Cerebellar nuclear complex (tissue), 1 donor: ENCODE measurements at regions not wholly inside any gene's neighbourhood (a gene's known extent, or its start where the extent isn't known, plus 50 kb on each side); places are given as distances from the start of the nearest gene placed in this dataset.

Experiments used
- DNase-seq, 2 experiments: peaks; one replicate each; lab custom pipeline; 2025; lab: John Stamatoyannopoulos, UW

DNA sequence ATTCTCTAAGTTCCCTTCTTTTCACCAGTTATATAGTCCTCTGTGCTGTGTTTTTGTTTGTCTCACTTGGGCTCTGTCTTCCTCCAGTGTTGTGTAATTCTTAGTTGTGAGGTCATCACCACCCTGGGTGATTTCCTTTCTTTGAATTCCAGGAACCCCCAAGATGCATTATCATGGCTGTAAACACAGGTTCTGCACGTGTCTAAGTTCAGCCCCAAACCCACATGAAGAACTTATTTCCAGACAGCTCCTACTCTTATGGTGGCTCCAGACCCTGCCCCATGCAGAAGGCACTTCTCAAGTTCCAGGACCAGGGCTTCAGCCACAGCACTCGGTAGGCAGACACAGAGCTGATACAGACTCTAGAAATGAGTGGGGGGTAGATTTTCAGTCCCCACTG, 560.5 kb downstream of the BCL11B start:
- no peak for DNase-seq

DNA sequence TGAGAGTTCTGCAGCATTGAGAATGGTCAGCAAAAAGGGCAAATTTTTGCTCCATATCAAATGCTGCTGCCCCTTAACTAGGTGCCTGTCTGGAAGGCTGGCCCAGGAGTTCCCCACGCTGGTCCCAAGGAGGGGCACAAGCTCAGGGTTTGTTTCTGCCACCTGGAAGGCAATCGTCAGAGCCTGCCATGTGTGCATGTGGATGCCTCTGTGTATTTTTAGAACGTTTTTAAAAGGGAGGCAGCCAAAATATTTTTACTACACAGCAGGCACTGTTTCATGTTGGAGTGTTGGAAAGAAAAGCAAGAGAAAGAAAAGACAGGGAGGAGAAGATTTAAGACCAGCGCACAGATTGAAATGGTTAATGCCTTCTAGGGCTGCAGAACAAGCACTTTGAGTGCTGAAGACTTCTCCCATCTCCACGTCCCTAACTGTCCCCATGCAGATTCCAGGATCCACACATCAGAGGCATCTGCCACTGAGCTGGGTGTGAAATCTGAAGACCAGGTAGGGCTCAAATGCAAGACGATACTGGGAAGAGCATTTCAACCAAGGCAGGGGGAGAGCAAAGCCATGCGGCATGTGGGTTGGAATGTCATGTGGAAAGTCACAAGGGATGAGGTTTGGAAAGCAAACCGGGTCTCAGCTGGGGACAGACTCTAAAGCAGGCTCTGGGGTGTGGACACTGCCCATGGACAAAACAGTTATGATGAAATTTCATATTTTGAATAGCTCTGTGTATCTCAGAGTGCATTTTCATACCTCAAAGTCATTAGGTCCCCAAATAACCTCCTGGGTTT, 557.2 kb downstream of the BCL11B start:
- no peak for DNase-seq

DNA sequence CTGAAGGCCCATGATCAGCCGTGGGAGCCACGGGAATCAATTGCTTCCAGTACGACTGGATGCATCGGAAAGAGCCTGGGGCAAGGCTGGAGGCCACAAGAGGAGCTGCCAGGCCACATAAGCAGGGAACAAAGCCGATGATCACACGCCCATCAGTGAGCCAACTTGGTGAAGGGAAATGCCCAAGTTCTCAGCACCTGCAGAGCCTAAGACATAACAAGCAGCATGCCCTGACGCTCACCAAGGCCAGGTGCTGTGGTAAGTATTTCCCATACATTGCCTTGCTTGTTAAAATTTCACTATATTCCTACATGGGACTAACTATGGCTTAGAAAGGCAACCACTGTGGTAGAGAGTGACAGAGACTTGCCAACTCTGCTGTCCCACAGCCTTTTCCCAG, 555.9 kb downstream of the BCL11B start:
- no peak for DNase-seq

DNA sequence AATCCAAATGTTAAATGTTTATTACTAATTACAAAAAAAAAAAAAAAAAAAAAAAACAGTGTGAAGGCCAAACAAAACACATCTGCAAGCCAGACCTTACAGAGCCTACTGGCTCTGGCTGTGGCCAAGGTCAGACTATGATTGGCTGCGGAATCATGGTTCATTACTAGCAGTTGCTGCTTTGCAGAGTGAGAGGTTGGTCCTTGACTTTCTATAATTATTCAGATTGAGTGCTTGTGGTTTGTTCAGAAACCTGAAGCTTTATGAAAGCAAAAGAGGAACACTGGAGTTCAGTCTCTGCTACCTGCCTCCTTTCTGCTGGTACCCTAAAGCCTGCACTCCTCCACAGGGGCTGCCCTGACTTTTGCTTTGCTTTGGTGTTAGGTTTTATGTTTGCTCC, 550.9 kb downstream of the BCL11B start:
- DNase-seq: no peak

DNA sequence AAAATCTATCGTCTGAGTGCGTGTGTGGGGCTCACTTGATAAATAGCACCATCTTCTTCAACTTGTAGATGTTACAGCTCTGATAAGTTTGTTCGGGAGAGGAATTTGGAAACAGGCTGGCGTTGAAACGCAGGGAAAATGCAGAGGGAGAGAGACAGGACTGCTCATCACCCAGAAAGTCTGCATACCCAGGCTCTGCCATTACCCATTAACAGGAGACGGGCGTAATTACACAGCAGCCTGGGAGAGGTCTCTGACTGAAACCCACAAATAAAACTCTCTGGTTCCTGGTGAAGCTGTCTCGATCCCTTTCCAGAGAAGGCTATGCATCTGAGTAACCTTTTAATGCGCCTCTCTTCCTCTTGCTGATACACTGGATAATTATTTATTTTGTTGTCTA, 547.3 kb downstream of the BCL11B start:
- DNase-seq: no peak

DNA sequence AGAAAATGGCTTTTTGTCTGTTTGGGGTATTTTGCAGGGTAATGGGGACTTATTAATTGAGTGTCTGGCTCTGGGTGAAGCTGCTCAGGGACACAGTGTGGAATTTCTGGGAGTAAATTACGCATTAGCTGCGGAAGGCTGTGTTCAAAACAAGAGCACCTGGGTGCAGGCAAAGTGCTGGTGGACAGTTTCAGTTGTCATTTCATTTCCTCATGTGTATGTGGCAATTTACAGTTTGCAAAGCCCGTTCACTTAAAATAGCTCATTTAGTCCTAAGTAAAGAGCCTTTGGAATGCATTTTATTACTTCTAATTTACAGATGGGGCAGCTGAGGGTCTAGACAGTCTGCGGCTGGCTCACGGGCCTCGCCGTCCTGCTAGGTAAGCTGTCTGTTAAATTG, 546.8 kb downstream of the BCL11B start:
- no peak for DNase-seq

DNA sequence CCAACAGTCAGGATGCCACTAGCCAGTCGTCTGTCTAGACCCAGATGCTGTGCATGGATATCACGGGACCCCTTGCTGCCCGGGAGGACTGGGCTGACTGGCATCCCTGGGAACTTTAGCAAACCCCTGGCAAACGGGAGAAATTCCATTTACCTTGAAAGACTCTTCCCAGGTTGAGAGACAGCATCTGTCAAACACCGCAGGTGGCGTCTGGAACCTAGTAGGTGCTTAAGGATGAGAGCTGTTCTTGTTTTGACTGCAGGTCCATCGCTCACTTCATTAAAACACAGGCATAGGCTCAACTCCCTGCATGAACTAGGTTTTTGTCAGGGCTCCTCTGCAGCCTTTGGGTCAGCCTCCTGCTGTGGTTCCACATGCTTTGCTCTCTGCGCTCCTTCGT, 546.3 kb downstream of the BCL11B start:
- no peak for DNase-seq

DNA sequence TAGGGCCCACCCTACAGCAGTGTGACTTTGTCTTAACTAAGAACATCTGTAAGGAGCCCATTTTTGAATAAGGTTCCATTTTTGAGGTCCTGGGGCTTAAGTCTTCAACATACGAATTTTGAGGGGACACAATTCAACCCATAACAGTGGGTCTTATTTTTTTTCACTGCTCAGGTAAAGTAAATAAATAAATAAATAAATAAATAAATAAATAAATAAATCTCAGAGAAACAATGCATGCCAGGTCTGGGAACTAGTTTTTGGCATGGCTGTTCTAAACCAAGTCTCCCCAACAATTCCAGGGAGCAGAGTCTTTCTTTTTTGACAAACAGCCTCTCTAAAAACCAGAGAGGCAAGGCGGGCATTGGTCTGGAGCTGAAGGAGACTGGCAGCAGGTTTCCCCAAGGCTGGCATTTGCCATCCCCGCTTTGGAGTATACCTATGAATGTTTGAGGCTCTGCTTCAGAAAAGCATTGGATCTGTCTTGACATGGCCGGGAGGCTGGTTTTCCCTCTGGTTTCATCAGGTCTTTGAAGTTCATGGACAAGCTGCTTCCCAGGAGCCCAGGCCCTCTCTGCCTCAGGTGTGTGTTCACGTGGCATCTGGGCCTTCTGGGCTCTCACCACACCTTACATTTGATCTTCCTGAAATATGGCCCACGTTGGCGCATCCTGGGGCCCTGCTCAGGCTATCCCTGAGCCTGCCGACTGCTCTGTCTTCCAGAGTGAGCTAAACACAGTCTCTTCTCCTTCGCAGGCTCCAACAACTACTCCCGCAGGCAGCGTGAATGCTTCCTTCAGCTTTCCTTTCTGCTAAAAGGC, 545.2 kb downstream of the BCL11B start:
- no peak for DNase-seq

DNA sequence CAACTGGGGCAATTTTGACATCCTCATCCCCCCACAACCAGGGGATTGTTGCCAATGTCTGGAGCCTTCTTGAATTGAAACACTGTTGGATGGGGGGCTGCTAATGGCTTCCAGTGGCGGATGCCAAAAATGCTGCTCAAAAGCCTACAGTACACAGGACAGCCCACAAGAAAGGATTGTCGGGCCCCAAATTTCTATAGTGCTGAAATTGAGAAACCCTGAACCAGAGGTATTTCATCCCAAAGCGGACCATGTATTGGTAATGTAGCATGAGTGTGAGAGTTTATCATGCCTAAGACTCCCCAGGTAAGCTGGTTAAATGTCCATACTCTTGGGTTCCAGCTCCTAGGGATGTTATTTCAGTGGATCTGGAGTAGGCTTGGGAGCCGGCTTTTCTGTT, 544.0 kb downstream of the BCL11B start:
- DNase-seq: no peak

DNA sequence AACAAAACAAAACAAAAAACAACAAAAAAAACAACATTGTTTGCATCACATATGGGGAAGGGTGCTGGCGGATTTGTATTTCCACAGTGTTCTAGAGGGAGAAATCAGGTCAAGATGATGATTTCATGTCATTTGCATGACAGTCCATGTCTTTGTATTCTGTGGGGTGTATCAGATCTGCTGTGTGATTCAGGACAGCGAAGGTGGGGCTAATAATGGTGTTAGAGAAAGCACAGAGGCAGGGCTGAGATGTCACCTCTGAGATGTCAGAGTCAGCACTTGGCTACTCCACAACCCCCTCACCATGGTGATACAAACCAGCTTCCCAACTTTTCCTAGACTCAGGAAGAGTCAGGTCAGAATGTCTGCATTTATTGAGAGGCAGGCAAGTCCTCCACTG, 543.2 kb downstream of the BCL11B start:
- no peak for DNase-seq

DNA sequence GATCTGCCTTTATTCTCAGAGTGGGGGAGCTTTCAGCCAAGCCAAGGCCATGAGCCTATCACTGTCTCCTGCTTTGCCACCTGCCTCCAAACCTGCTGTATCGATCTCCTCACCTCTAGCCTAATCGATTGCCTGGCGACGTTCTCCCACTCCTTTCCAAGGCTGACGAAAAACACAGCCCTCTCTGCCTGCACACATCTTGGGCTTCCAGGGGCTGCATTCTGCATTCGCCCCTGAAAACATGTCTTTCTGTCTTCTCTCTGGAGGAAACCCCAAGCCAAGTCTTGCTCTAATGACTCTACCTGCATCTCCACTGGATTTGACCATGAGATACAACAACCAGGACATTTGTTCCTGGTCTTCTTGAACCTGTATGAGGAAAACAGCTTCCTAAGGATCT, 540.7 kb downstream of the BCL11B start:
- no peak for DNase-seq

DNA sequence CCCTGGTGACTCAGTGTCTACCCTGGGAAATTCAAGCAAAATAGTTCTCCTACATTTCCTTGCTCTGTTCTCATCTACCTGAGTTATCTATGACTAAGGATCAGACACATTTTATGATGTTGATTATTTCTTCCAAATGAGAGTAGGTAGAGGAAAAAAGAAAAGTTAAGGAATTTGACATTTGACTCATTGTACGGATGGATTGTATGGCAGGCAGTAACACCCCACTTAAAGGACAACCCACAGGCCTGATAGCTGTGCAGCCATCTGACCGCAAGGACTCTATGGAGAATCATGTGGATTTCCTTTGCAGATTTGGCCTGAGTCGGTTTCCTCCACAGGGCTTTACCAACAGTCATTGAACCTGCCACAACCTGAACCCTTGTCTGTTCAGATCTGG, 540.3 kb downstream of the BCL11B start:
- no peak for DNase-seq

DNA sequence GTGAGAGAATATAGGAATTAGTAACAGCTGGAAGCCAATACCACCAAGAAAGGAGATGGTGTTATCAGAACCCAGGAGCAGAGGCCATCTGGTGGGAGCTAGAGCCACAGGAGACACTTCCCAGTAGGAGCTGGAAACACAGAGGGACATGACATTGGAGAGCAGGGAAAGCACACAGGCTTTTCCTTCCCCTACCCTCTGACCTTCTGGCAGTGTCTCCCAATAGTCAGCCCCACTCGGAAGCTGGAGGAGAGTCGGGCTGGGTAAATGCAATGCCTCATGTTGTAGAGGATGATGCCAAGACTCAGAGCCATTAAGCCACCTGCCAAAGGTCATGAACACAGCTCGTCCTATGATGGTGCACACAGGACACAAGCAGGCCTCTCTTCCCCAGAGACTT, 538.5 kb downstream of the BCL11B start:
- DNase-seq: no peak

DNA sequence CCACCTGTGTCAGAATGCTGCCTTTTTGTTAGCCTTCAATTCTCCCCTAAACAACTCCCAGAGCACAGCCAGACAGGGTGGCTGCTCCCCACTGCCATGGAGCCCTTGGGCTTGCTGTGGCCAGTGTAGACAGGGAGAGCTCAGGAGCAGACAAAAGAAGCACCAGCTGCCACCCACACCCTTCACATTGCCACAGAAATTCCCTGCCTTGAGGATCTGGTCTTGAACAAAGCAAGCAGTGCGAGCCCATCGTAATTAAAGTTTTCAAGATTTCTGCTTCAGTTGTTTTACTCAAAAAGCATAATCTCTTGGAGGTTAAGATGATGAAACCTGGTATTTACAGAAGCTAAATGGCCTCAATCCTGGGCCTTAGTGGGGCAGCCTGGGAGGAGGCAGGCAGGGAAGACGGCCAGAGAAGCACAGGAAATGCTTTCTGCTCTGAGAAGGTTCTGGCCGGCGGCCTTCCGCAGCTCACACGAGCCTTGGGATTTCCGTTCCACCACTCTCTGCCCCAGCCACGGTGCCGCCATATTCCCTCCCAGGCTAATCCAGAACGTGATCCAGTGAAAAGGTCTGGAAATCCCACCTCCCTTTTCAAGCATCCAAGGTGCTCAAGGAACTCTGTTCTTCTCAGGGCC, 535.2 kb downstream of the BCL11B start:
- DNase-seq: no peak

DNA sequence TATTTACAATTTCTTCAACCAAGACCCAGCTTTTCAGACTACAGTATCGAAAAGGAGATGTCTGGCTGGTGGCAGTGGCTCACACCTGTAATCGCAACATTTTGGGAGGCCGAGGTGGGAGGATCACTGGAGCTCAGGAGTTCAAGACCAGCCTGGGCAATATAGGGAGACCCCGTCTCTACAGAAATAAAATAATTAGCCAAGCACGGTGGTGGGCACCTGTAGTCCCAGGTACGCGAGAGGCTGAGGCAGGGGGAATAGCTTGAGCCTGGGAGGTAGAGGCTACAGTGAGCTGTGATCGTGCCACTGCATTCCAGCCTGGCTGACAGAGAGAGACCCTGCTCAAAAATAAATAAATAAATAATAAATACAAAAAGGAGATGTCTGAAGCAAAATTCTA, 530.5 kb downstream of the BCL11B start:
- no peak for DNase-seq

DNA sequence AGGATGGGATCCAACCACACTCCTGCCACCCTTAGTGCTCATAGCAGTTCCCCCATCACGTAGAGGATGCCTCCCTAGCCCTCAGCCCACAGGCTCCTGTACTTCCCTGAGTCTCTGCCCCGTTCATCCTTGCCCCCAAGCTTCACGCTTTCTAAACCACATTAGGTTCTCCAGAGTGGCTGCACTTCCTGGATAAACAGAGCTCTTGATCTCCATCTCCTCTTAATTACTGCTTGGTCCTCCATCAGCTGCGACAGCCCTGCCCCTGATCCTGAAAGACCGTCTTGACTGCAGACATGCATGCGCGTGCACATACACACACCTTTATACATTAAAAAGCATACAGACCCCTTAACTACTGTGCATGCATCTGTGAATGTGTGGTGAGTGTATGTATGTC, 530.0 kb downstream of the BCL11B start:
- no peak for DNase-seq

DNA sequence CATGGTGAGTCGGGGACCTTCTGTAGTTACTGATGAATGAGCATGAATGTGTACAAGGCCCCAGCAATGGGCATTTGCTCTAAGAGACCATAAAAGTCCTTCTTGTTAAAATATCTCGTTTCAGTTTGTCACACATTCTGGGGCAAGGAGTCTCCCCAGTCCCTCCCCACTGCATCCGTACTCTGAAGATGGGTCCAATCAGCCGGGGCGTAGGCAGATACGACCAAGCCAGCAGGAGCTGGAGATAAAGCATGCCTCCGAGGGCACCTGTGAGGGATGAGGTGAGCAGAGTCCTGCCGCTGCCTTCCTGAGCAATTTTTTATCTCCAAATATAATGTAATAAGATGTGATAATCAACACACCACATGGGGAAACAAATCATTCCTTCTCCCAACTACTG, 528.5 kb downstream of the BCL11B start:
- DNase-seq: no peak

DNA sequence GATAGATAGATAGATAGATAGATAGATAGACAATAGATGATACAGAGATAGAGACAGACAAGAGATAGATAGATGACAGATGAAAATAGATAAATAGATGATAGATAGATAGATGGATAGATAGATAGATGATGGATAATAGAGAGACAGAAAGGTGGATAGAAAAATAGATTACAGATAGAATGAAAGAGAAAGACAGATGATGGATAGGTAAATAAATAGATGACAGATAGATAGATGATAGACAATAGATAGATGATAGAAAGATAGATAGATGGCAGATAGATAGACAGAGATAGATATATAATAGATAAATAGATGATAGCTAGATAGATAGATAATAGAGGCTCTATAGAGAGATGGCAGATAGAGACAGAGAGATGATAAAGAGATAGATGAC, 523.0 kb downstream of the BCL11B start:
- DNase-seq: no peak

DNA sequence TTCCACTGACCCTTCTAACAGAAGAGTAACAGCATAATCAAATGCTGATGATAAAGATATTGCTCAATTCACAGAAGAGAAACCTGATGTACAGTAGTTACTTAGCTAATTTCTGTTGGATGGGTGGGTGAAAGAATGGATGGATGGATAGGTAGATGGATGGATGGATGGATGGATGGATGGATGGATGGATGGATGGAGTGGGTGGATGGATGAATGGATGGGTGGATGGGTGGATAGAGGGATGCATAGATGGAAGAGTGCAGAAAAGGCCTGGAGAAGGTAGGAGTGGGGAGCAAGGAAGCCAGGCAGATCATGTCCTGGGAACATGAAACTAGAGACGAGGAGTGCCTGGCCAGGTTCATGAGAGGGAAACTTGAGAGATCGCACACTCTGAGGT, 520.9 kb downstream of the BCL11B start:
- no peak for DNase-seq

DNA sequence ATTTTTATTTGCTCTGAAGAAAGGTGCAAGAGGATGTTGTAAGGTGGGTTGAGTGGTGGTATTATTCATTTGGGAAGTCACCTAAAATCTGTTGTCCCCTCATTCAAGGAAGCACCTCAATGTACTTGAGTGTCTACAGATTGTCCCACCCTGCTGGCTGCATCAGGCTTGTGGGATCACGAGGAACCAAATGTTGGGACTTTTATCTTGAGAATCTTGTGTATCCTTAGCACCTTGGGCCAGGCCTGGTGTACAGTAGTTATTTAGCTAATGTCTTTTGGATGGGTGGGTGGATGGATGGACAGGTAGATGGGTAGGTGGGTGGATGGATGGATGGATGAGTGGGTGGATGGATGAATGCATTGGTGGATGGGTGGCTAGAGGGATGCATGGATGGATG, 519.3 kb downstream of the BCL11B start:
- no peak for DNase-seq

DNA sequence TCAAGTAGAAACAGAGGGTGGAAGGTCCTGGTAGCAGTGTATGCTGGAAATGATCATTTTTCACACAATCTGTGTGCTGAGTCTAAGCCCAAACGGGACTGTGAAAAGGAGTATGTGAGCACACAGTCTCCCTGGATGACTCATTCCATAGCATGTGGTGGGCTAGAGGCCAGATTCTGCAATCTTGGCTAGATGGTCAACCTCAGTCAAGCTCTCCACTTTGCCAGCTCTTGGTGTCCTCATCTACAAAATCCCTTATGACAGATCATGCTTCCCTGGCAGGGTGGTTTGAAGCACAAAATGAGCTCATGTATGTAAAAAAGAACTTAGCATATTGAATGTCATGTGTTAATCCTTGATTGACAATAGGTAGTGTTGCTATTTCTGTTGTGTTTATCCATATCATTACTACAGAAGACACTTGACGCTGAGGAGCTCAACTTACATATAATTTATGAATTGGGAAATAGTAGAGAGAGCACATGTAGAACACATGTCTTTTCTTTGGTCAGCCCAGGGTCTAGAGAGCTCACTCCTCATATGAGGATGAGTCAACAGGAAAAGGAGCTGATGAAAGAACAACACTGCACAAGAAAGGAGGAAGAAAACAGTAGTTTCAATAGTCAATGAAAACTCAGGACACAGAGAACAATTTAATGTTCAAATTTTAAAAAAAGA, 517.5 kb downstream of the BCL11B start:
- DNase-seq: no peak

DNA sequence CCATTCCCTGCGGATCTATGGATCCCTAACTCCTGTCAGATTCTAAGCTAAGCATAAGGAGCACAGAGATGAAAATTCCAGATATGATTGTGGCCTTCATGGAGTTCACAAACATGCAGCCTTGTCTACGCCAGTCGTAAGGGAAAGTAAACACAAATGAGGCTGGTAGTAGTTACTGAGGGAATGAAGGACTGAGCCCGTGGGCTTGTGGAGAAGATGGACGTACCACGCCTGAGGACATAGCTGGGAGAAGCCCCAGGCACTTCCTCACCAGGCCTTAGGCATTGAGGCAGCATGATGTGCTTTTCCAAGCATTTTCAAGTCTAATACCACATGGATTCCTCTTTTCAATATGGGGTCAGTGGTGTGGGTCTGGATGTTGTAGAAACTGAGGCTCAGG, 515.2 kb downstream of the BCL11B start:
- no peak for DNase-seq

DNA sequence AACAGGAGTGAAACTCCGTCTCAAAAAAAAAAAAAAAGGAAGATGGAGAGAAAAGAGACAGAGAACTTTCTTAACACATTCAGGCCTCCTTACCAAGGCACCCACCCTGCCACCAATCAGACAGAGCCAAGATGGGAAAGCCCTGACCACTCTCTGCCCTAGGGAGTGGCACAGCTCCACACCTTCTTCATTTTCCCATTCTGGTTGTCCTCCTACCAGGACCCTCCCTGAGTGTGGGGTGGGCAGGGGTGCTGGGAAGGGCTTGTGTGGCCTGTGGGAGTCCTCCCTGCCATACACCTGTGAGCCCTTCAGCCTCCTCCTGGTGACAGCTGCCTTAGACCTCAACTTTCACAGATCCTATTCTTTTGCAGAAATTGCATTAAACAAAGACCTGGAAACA, 513.6 kb downstream of the BCL11B start:
- no peak for DNase-seq
